ENCODE measurements at regions not wholly inside any gene's neighbourhood (a gene's known extent, or its start where the extent isn't known, plus 50 kb on each side); places are given as distances from the start of the nearest gene placed in this dataset.

GRCh38 chr20:59463541-59463940 lies 140.8 kb upstream of the PHACTR3 start:
- Mint-ChIP-seq H3K27ac (no peak overlapping the region), H3K4me3 (no peak overlapping the region), H3K36me3 (ENCODE audit: low read depth) (peaks cover 3% of the 10 kb centered on the region), H3K27me3 (peaks cover 29% of the 10 kb centered on the region), H3K4me1 (no peaks in the 10 kb centered on the region)
- H3K9me3 ChIP-seq (ENCODE audit: control insufficient read depth, low read length, poor library complexity, severe bottlenecking), result no peaks in the 10 kb centered on the region
- no peak for ATAC-seq
- DNase-seq, result no peak

- Mint-ChIP-seq H3K4me1 (no peaks in the 10 kb centered on the region), H3K27ac (no peak overlapping the region), H3K36me3 (ENCODE audit: low read depth) (no peaks in the 10 kb centered on the region), H3K27me3 (peaks cover 18% of the 10 kb centered on the region), H3K4me3 (no peak overlapping the region)
- DNase-seq (no peak), ATAC-seq (no peak)
- H3K9me3 ChIP-seq (ENCODE audit: control insufficient read depth, low read length, poor library complexity, severe bottlenecking), result no peaks in the 10 kb centered on the region
Observed at GRCh38 chr20:59466107-59466815, 138.1 kb upstream of the PHACTR3 start.

- ATAC-seq (no peak), DNase-seq (no peak)
- no peaks in the 10 kb centered on the region for H3K36me3 Mint-ChIP-seq (ENCODE audit: low read depth)
Observed at GRCh38 chr20:59468831-59469230, 135.5 kb upstream of the PHACTR3 start.

GRCh38 chr20:59469267-59470252 lies 134.8 kb upstream of the PHACTR3 start:
- ATAC-seq, result no peak
- H3K36me3 Mint-ChIP-seq (ENCODE audit: low read depth), result no peaks in the 10 kb centered on the region
- H3K4me3 Mint-ChIP-seq, result no peak overlapping the region
- no peaks in the 10 kb centered on the region for H3K4me1 Mint-ChIP-seq
- H3K27me3 Mint-ChIP-seq, result peaks cover 29% of the 10 kb centered on the region
- H3K27ac Mint-ChIP-seq, result no peak overlapping the region
- H3K9me3 ChIP-seq (ENCODE audit: control insufficient read depth, low read length, poor library complexity, severe bottlenecking), result no peaks in the 10 kb centered on the region
- no peak for DNase-seq

More at GRCh38 chr20:59468831-59469230, 135.5 kb upstream of the PHACTR3 start:
- no peak overlapping the region for H3K4me3 Mint-ChIP-seq
- no peaks in the 10 kb centered on the region for H3K4me1 Mint-ChIP-seq
- no peak overlapping the region for H3K27ac Mint-ChIP-seq
- H3K27me3 Mint-ChIP-seq, result peaks cover 21% of the 10 kb centered on the region
- H3K9me3 ChIP-seq (ENCODE audit: control insufficient read depth, low read length, poor library complexity, severe bottlenecking), result no peaks in the 10 kb centered on the region

- Mint-ChIP-seq H3K4me1 (no peaks in the 10 kb centered on the region), H3K27me3 (peaks cover 38% of the 10 kb centered on the region)
- ATAC-seq, result no peak
Observed at GRCh38 chr20:59470521-59470920, 133.8 kb upstream of the PHACTR3 start.

GRCh38 chr20:59471653-59472421 lies 132.5 kb upstream of the PHACTR3 start:
- H3K4me3 Mint-ChIP-seq, result no peak overlapping the region
- no peak overlapping the region for H3K27ac Mint-ChIP-seq
- no peaks in the 10 kb centered on the region for H3K4me1 Mint-ChIP-seq
- no peaks in the 10 kb centered on the region for H3K36me3 Mint-ChIP-seq (ENCODE audit: low read depth)
- DNase-seq, result no peak
- peaks cover 42% of the 10 kb centered on the region for H3K27me3 Mint-ChIP-seq
- no peak for ATAC-seq
- H3K9me3 ChIP-seq (ENCODE audit: control insufficient read depth, low read length, poor library complexity, severe bottlenecking), result no peaks in the 10 kb centered on the region

More at GRCh38 chr20:59470521-59470920, 133.8 kb upstream of the PHACTR3 start:
- Mint-ChIP-seq H3K36me3 (ENCODE audit: low read depth) (no peaks in the 10 kb centered on the region), H3K27ac (no peak overlapping the region), H3K4me3 (no peak overlapping the region)
- no peaks in the 10 kb centered on the region for H3K9me3 ChIP-seq (ENCODE audit: control insufficient read depth, low read length, poor library complexity, severe bottlenecking)
- no peak for DNase-seq

GRCh38 chr20:59473742-59474141 lies 130.6 kb upstream of the PHACTR3 start:
- peaks cover 49% of the 10 kb centered on the region for H3K27me3 Mint-ChIP-seq
- no peaks in the 10 kb centered on the region for H3K36me3 Mint-ChIP-seq (ENCODE audit: low read depth)
- H3K4me1 Mint-ChIP-seq, result no peaks in the 10 kb centered on the region
- no peaks in the 10 kb centered on the region for H3K9me3 ChIP-seq (ENCODE audit: control insufficient read depth, low read length, poor library complexity, severe bottlenecking)
- H3K27ac Mint-ChIP-seq, result no peak overlapping the region
- no peak overlapping the region for H3K4me3 Mint-ChIP-seq
- ATAC-seq (no peak), DNase-seq (no peak)

GRCh38 chr20:59481067-59481466 lies 123.3 kb upstream of the PHACTR3 start:
- peaks cover 2% of the 10 kb centered on the region for H3K4me1 Mint-ChIP-seq
- DNase-seq (no peak), ATAC-seq (no peak)
- H3K27ac Mint-ChIP-seq, result no peak overlapping the region
- peaks cover 3% of the 10 kb centered on the region for H3K36me3 Mint-ChIP-seq (ENCODE audit: low read depth)
- H3K9me3 ChIP-seq (ENCODE audit: control insufficient read depth, low read length, poor library complexity, severe bottlenecking), result no peaks in the 10 kb centered on the region
- peaks cover 51% of the 10 kb centered on the region for H3K27me3 Mint-ChIP-seq
- no peak overlapping the region for H3K4me3 Mint-ChIP-seq

GRCh38 chr20:59481477-59482018 lies 122.8 kb upstream of the PHACTR3 start:
- Mint-ChIP-seq H3K27me3 (peaks cover 47% of the 10 kb centered on the region), H3K4me1 (peaks cover 2% of the 10 kb centered on the region), H3K4me3 (no peak overlapping the region), H3K27ac (no peak overlapping the region), H3K36me3 (ENCODE audit: low read depth) (peaks cover 3% of the 10 kb centered on the region)
- H3K9me3 ChIP-seq (ENCODE audit: control insufficient read depth, low read length, poor library complexity, severe bottlenecking), result no peaks in the 10 kb centered on the region
- no peak for DNase-seq
- no peak for ATAC-seq

- DNase-seq (no peak), ATAC-seq (no peak)
- no peaks in the 10 kb centered on the region for H3K9me3 ChIP-seq (ENCODE audit: control insufficient read depth, low read length, poor library complexity, severe bottlenecking)
- H3K4me1 Mint-ChIP-seq, result peaks cover 2% of the 10 kb centered on the region
- peak overlapping the region; percentile 16 for H3K27ac Mint-ChIP-seq
- H3K4me3 Mint-ChIP-seq, result no peak overlapping the region
- peaks cover 53% of the 10 kb centered on the region for H3K27me3 Mint-ChIP-seq
- H3K36me3 Mint-ChIP-seq (ENCODE audit: low read depth), result peaks cover 4% of the 10 kb centered on the region
Observed at GRCh38 chr20:59482351-59483187, 121.8 kb upstream of the PHACTR3 start.

GRCh38 chr20:59483481-59483880 lies 120.9 kb upstream of the PHACTR3 start:
- Mint-ChIP-seq H3K4me1 (peaks cover 2% of the 10 kb centered on the region), H3K36me3 (ENCODE audit: low read depth) (peaks cover 4% of the 10 kb centered on the region), H3K27ac (no peak overlapping the region), H3K4me3 (no peak overlapping the region), H3K27me3 (peaks cover 51% of the 10 kb centered on the region)
- no peaks in the 10 kb centered on the region for H3K9me3 ChIP-seq (ENCODE audit: control insufficient read depth, low read length, poor library complexity, severe bottlenecking)
- DNase-seq (no peak), ATAC-seq (no peak)

- Mint-ChIP-seq H3K27me3 (peaks cover 45% of the 10 kb centered on the region), H3K4me1 (peaks cover 2% of the 10 kb centered on the region), H3K36me3 (ENCODE audit: low read depth) (peaks cover 4% of the 10 kb centered on the region)
Observed at GRCh38 chr20:59484228-59484627, 120.1 kb upstream of the PHACTR3 start.

More at GRCh38 chr20:59484228-59484627, 120.1 kb upstream of the PHACTR3 start:
- Mint-ChIP-seq H3K27ac (no peak overlapping the region), H3K4me3 (no peak overlapping the region)
- DNase-seq (no peak), ATAC-seq (no peak)
- no peaks in the 10 kb centered on the region for H3K9me3 ChIP-seq (ENCODE audit: control insufficient read depth, low read length, poor library complexity, severe bottlenecking)
